HG02610 (cell line): ENCODE measurements at regions not wholly inside any gene's neighbourhood (a gene's known extent, or its start where the extent isn't known, plus 50 kb on each side); places are given as distances from the start of the nearest gene placed in this dataset.
"Not testable (repeated sequence)": the region's sequence is repeated elsewhere in the genome, so short reads cannot be mapped to it uniquely, and the experiment has no call there.

Source experiments
- ATAC-seq: cut with Tn5 transposase; IDR thresholded peaks from one replicate; pipeline ENCODE4 v1.9.1; 2021; ENCODE audit warnings: mild to moderate bottlenecking, moderate library complexity; ENCODE audit not compliant: unreplicated experiment

GRCh38 chr10:28434063-28434462, 98.9 kb upstream of the WAC start:
- no peak for ATAC-seq

GRCh38 chr10:28442403-28442802, 90.5 kb upstream of the WAC start:
- no peak for ATAC-seq

- ATAC-seq = no peak
These were observed 88.9 kb upstream of the WAC start for GRCh38 chr10:28444031-28444430.

GRCh38 chr10:28445516-28445915, 87.4 kb upstream of the WAC start:
- ATAC-seq = no peak

GRCh38 chr10:28449382-28449781, 83.5 kb upstream of the WAC start:
- no peak for ATAC-seq

- no peak for ATAC-seq
These were observed 83.0 kb upstream of the WAC start for GRCh38 chr10:28449926-28450325.

- ATAC-seq = no peak
These were observed 79.0 kb upstream of the WAC start for GRCh38 chr10:28453926-28454325.

GRCh38 chr10:28457110-28457509, 75.8 kb upstream of the WAC start:
- no peak for ATAC-seq

- ATAC-seq = not testable (repeated sequence)
These were observed 75.0 kb upstream of the WAC start for GRCh38 chr10:28457873-28458272.

- no peak for ATAC-seq
These were observed 73.3 kb upstream of the WAC start for GRCh38 chr10:28459453-28460144.

- no peak for ATAC-seq
These were observed 69.8 kb upstream of the WAC start for GRCh38 chr10:28463141-28463540.

- ATAC-seq = no peak
These were observed 69.1 kb upstream of the WAC start for GRCh38 chr10:28463676-28464395.

GRCh38 chr10:28467615-28468014, 65.3 kb upstream of the WAC start:
- ATAC-seq = no peak

- ATAC-seq = no peak
These were observed 64.0 kb upstream of the WAC start for GRCh38 chr10:28468707-28469483.

GRCh38 chr10:28470873-28471651, 61.9 kb upstream of the WAC start:
- no peak for ATAC-seq

GRCh38 chr10:28471652-28472050, 61.3 kb upstream of the WAC start:
- ATAC-seq = no peak

- ATAC-seq = no peak
These were observed 54.3 kb upstream of the WAC start for GRCh38 chr10:28478646-28479045.

GRCh38 chr10:28479425-28479865, 53.5 kb upstream of the WAC start:
- no peak for ATAC-seq

GRCh38 chr10:28479927-28480627, 52.8 kb upstream of the WAC start:
- no peak for ATAC-seq

GRCh38 chr10:28480628-28480965, 52.3 kb upstream of the WAC start:
- ATAC-seq = no peak
